Stimulated activated CD4-positive, alpha-beta T cell treated with anti-CD3 and anti-CD28 coated beads, Interleukin-1b, Interleukin-23, amount 100 ng/mL, for 4 hours (primary cell): ENCODE measurements at regions not wholly inside any gene's neighbourhood (a gene's known extent, or its start where the extent isn't known, plus 50 kb on each side); places are given as distances from the start of the nearest gene placed in this dataset.
"Not testable (repeated sequence)": the region's sequence is repeated elsewhere in the genome, so short reads cannot be mapped to it uniquely, and the experiment has no call there.

Experiments used
- DNase-seq, 2 donors: peaks; one replicate each; pipeline ENCODE4 v3.0.0-alpha.2; 2020; ENCODE audit warnings: low read depth in 2 of 2

DNA sequence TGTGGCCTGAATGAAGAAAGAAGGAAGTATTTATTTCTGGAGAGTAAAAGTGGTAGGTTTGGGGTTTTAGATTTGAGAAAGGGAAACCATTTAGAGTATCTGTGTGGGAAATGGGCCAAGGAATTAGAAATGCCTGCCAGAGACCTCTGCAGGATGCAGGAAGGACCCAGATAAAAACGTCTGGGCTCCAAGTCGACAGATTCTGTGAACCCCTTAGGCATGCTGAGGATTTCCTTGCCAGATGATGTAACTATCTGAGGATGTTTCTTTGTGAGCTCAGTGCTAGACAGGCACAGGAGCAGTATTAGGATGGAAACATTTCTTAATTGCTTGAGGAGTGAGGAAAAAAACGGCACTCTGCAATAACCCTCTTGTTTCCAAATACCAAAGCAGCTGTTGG lies 251.8 kb upstream of the DMRT1 start:
- no peak for DNase-seq

DNA sequence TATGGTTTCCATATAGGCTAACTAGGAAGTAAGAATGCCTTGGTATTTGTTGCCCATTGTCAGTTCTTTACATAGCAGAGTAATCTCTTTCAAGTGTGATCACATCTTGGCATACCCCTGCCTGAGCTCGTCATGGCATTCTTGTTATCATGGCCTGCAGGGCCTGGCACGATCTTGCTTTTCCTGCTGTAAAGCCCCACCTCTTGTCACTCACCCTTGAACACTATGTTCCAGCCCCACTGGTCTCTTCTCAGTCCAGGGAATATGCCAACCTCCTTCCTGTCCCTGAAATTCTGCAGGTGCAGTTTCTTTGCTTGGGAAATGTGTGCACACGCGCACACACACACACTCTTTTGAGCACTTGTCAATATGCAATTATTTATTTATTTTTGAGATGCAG lies 250.2 kb upstream of the DMRT1 start:
- DNase-seq: no peak

DNA sequence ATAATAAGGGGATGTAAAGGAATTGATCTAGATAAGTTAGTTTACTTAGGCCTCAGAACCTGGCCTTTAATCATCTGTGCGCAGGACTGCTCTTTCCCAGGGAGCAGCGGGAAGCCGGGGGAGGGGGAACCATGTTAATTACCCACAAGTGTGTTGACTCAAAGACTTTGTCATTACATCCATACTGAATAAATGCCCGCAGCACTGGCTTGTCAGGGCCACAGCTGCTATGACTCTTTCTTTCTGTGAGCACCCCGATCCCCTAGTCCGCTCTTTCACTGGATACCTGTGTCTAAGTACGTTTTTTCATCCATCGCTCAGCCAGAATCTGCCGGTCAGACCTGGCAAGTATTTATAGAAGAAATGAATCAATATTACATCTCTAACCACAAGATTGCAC lies 249.3 kb upstream of the DMRT1 start:
- DNase-seq: no peak

DNA sequence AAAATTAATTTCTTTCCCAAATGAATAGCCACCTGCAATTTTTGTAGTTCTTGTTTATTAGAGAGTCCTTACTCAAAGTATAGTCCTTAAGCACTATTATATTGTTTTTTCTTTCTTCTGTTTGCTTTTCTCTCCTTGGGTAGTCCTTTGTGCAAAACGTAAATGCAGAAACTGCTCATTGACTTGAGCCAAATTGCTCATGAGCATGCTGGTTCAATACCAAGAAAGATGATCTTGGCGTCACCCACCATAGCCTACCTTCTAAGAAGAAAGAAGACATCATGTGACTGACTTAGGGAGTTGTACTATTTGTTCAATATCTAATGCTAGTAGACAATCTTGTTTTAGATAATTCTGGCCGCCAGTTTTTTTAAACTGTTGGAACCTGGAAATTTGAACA lies 248.8 kb upstream of the DMRT1 start:
- no peak for DNase-seq

DNA sequence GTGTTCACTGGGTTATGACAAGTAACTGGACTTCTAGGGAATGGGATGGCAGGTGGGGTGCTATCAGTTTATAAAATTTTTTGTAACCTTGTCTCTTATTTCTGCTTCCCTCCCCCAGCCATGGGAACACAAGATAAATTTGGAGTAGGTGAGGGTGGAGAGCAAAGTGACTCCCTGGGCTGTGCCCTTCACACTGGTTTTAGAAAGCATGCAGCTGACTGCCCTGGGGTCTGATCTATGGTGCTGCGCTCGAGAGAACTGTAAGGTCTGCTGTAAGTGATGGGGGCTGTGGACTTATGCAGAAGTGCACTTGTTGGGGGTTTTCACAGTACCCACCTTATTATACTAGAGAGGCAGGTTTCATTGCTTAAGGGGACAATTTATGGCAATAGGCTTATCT lies 247.7 kb upstream of the DMRT1 start:
- DNase-seq: no peak

DNA sequence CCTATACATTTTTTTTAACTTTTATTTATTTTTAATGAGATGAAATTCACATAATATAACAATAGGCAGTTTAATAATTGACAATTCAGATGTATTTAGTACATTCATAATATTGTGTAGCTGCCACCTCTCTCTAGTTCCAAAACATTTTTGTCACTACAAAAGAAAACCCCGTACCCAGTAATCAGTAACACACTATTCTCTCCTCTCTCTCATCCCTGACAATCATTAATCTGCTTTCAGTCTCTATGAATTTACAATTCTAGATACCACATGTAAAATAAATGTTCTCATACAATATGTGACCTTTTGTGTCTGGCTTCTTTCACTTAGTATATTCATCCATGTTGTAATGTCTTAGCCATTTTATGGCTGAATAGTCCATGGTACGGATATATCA lies 244.8 kb upstream of the DMRT1 start:
- DNase-seq: no peak

DNA sequence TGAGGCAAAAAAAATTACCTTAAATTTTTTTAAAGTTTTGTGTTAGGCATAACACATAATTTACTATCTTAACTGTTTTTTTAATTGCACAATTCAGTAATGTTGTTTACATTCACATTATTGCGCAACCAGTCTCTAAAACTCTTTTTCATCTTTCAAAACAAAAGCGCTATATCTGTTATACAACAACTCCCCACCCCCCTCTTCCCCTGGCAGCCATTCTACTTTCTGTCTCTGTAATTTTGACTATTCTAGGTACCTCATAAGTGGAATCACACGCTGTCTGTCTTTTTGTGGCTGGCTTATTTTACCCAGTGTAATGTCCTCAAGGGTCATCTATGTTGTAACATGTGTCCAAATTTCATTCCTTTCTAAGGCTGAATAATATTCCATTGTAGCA lies 241.5 kb upstream of the DMRT1 start:
- DNase-seq: no peak

DNA sequence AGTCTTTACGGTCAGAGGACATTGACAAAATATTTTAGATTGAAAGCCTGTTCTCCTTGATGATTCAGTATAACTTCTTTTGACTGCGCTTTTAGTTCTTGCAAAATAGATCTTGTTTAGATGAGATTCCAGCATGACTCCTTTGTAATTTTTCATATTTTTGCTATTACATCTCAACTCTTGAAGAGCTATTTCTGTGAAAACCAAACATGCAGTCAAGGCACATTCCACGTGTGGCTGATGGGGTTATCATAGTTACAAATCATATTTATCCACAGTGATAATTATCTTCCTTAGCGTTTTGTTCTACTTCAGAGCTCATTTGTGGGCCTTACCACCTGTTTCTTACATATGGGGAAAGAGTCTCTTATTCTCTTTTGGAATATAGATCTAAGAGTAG lies 238.8 kb upstream of the DMRT1 start:
- no peak for DNase-seq

DNA sequence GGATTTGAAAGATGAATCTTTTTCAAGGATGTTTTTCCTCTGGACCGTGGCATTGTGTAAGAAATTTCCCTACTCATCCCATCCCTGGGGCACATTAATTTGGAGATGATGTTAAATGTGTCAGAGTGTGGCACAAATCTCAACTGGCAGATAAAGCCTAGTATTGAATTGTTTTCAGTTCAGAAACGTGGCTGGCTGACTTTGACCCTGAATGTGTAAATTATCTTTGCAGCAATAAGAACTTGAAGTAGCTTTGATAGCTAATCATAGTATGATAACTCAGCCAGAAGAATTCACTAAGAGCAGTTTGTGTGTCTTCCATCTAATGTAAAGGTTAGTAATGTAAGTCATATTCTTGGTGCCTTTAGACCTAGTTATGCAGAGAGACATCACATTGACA lies 238.4 kb upstream of the DMRT1 start:
- DNase-seq: no peak

DNA sequence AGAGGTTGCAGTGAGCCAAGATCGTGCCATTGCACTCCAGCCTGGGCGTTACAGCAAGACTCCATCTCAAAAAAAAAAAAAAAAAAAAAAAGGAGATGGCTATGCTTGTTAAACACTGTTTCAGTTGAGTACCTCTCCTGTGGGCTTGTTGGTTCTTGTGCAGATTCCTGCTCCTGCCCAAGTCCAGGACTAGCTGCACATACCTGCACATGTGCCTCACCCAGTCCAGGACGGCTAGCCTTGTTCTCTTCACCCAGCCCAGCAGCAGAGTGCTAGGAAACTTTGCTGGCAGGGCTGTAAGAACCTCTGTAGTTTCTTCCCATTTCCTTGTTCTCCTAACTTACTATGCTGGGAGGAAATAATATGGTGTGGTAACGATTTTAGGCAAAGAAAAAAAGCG lies 234.1 kb upstream of the DMRT1 start:
- no peak for DNase-seq

DNA sequence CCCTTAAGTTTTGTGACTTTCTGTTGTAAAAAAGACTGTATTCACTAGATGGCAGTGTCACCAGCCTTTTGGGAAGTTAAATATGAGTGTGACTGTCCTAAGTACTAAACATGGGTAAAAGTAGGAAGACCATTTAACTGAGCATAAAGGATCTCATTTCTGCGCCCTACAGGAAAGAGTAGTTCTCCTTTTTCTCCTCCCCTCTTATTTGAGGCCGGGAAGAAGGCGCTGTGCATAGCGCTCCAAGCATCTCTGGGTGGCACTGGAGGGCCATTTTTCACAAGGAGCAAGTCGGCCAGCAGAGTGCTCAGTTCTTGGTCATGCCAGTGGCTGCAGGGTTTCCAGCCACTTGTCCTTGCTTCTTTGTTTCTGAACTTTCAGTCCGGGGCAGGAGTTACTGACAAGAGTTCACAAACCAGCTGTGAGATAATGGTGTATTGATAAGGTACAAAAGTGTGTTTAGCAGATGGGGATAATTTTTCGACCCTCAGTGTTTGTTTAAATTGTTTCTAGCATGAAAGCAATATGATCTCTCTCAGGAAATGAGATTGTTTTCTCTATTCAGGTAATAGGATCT lies 227.6 kb upstream of the DMRT1 start:
- peak in 1 of 2 donors; percentile 3 for DNase-seq

DNA sequence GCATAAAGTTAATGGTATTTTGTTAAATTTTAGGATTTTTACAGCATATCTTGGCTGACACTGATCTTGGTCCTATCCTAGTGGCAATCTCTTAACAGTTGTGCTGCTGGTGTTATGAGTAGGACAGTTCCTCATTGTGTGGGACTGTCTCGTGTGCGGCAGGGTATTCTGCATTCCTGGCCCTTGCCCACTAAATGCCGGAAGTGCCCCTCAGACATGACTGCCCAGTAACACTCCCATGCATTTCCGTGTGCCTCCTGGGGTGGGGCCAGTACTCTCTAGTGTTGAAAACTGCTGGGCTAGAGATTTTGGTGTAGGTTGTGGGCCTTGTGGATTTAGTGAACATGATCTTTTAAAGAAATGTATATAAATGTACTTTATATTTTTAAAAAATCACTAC lies 227.1 kb upstream of the DMRT1 start:
- DNase-seq: no peak

DNA sequence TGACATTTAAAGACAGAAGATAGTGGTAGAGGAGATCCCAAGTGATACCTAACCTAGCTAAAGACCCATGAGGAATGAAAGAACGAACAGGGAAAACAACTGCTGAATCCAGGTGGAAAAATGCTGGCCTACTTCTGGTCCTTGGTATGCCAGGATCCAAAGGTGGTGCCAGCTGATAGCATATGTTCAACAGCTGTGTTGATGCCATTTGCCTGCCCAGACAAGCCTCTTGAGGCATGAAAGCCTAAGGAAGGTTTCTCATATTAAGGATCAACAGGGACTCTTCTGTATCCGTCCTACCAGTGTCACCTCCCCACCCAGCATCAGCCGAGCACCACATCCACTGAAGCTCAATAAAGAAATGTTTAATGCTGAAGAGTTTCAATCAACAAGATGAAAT lies 225.7 kb upstream of the DMRT1 start:
- no peak for DNase-seq

DNA sequence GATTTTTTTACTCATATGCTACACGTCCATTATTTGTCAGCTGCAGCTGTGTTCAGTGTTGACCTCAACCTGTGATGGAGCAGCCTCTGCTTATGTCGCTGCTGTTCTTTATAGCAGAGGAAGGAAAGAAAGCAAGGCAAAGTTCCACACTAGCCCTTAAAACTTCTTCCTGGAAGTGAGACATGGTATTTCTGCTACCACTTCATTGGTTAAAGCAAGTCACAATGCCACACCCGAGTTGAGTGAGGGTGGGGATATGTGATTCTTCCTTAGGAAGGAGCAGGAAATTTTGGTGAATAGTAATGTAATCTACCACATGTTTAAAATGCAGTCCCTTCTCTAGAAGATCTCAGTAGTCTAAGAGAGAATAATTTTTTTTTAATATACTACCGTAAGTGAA lies 224.8 kb upstream of the DMRT1 start:
- DNase-seq: no peak

DNA sequence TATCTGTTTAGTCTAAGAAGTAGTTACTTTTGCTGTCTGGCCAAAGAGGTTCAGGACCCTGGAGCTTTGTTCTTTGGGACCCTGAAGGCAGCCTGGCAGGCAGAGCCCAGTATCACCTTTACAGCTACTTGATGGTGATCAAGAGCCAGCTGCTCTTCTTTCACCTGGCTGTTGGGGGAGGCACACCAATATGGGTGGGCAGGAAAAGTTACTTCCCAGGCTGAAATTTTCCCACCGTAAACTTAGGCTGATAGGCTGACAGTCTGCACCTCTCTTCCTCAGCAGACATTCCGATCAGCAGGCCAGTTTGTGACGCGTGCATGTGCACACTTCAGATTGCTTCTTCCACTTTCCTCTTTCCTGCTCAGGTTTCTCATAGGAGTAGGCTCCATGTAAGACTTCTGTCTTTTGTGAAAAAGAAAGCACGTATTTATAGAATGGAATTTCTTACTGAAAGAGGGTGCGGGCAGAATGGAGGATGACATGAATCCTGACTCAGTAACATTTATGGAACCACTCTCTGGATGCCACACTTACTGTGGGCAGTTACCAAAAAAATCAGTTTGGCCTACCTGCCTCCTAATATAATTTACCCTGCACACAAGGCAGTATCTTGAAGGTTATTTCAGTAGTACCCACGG lies 223.9 kb upstream of the DMRT1 start:
- no peak for DNase-seq

DNA sequence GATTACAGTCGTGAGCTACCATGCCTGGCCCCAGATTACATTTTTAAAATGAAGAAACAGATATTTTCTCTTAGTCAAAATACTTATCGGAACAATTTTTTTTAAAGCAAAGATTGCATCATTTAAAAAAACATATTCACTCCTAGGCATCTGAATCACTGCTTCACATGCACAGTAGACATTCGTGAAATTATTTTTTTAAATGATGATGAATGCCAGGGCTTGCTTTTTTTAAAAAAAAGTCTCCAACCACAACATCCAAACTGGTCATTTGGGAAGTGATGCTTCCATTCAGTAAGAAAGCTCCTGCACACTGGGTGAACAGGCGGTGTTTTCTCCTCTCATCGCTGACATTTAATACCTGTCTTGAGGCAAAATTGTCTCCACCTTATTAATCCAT lies 223.0 kb upstream of the DMRT1 start:
- no peak for DNase-seq

DNA sequence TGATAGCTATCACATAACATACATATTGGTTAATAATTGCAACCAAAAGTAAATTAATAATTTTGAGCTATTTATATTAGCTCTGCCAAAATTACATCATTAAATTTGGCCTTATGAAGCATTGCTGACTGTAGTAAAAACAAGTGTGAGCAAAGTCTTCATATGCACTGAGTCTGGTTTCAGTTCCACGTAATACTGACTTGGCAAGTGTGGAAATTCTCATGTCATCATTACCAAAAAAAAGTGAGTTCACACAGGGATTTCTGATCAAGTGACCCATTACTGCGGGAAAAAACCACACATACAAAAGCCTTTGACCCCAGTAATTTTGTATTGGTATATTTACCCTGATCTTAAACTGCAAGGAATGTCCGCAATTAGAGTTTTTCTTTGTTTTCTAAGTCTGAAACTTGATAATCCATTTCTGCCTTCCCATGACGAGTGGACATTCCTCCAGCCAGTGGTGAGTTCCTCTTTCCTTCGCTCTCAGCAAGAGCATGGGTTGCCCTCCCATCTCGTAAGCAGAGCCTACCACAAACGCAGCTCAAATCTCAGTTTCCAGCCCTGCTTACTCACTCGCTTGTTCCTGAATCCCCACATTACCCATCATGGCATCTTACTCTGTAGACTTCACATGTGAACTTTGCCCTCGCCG lies 220.2 kb upstream of the DMRT1 start:
- DNase-seq: no peak

DNA sequence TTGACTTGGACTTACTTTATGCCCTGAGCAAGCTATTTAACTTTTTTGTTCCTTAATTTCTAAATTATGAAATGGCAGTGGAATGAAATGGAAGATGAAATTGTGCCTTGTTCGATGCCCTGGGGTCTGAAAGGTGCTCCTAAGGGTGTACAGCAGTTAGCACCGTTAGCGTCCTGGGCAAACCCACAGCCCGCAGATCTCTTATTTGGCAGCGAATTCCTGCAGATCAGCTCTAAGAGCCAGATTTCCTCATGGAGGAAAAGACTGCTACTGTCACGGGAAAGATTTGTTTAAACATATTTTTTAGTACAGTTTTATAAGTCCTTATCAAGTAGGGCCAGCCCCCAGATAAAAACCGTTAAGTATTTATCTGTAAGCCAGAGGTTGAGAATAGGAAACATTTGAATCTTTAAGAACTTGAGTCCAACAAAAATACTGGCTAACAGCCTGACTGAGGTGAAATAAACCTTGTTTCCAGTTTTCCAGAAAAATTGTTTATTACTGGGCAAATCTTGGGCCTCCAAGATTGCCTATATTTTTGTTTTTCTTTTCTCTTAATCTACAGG lies 216.5 kb upstream of the DMRT1 start:
- no peak for DNase-seq

DNA sequence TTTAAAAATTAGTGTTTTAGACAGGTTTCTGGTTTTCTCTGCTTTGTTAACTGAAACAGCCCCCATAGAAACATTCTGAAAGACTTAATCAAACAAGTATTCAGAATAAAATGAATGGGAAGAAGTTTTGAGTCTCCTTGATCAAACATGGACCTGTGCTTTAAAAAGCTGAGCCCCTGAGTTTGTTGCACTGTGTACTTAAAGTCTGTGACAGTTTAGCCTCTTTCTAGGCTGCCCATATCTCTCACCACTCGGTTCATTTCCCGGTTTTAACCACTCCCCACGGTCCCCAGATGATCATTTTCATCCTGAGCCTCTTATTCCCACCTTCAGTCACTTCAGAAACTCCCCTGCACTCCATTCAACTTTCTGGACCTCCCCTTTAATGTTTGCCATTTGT lies 215.9 kb upstream of the DMRT1 start:
- DNase-seq: no peak

DNA sequence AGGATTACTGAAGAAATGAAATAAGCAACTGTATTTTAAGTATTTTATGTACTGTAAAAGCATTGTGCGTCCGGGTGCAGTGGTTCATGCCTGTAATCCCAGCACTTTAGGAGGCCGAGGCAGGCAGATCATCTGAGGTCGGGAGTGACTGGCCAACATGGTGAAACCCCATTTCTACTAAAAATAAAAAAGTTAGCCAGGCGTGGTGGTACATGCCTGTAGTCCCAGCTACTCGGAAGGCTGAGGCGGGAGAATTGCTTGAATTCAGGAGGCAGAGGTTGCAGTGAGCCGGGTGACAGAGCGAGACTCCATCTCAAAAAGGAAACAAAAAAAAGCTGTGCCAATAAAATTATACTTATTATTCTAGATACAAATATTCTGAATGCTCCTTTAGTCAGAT lies 215.4 kb upstream of the DMRT1 start:
- DNase-seq: not testable (repeated sequence)

DNA sequence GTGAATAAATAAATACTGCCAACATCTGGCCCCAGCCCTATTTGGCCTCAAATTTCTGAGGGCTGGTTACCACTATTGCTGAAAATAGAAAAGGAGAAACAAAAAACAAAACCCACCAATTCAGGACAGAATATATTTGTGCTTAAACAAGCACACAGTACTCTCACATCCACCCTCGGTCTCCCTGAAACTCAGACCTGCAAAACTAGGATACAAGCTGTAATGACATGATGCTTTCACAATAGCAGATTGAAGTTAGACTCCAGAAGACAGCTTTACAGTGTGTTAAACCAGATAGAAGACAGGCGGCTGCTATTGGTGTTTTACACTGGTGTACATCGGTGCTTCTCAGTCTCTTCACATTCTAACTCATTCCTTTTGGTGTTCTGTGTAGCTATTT lies 214.9 kb upstream of the DMRT1 start:
- DNase-seq: no peak

DNA sequence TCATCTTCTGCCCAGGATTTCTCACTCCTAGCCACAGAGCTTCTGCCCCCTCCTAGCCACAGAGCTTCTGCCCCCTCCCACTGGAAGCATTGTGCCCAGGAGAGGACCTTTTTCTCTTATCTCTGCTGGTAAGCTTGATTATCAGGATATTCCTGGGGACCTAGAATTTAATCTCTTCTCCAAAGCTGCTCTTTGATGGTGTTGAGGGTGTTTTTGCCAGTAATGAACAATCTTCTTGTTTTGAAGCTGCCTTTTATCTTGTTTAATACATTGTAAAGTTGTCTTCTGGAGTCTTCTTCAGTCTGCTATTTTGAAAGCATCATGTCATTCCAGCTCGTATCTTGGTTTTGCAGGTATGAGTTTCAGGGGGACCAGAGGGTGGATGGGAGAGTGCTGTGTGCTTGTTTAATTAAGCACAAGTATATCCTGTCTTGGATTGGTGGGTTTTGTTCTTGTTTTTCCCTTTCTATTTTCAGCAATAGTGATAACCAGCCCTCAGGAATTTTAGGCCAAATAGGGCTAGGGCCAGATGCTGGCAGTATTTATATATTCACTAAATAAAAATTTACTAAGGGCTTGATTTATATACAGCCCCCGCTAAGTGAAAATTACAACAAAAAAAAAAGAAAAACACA lies 214.0 kb upstream of the DMRT1 start:
- no peak for DNase-seq

DNA sequence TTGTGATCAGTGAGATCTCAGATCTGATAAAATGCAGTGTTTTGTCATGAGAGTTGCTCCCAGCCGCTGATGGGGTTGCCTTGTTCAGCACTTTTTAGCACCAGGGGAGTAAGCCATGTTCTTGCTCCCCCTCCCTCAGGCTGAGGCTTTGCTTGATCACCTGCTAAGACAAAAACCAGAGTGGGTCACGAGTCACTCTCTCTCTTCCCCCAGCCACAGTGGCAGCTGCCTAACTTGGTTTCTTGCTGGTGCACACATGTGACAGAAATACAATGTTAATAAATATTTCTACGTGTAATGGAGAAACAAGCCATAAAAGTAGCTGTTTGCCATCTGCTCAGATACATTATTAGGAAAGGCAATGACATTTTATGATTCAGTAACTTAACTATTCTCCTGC lies 212.4 kb upstream of the DMRT1 start:
- no peak for DNase-seq
